GM12865 (cell line): ENCODE measurements at regions not wholly inside any gene's neighbourhood (a gene's known extent, or its start where the extent isn't known, plus 50 kb on each side); places are given as distances from the start of the nearest gene placed in this dataset.

Experiments used
- DNase-seq: peaks from one replicate; pipeline ENCODE4 v3.0.0; 2010; ENCODE audit warnings: low read depth
- H3K4me3 ChIP-seq: 2 replicates; pipeline ENCODE4 v1.5.1; 2011; ENCODE audit warnings: mild to moderate bottlenecking, low read depth, low read length, control low read depth
- TF ChIP-seq, protein P1 (sequence below): IDR thresholded peaks from 2 replicates; pipeline ENCODE4 v1.5.1; 2011; ENCODE audit warnings: low read length, control low read depth, low read depth, inconsistent platforms; ENCODE audit not compliant: insufficient read depth; ENCODE audit errors: missing control alignments

DNA sequence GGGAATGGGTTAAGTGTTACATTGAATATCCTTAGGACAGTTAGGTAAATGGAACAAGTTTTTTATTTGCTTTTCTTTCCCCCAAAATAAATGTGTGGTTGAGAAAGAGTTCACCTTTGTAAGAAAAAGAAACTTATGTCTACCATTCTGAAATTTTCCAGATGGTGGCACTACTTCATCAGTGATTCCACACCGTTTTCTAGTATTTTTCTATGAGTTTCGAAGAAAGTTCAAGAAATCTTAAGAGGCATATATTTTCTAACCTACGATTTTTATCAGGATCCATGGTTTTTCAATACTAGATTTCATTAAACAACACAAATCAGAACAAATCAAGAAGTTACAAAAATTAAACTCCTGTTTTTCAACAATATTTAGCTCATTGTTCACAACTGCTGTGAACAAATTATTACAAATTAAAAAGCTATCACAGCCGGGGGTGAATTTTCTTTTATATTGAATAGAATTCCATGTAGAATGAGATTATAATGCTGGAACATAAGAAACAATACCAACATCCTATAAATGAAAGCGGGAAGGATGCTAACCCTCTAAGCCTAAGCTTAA is 163.1 kb upstream of the NPVF start:
- no peak overlapping the region for H3K4me3 ChIP-seq
- DNase-seq: no peak
- TF ChIP-seq, protein P1, sequence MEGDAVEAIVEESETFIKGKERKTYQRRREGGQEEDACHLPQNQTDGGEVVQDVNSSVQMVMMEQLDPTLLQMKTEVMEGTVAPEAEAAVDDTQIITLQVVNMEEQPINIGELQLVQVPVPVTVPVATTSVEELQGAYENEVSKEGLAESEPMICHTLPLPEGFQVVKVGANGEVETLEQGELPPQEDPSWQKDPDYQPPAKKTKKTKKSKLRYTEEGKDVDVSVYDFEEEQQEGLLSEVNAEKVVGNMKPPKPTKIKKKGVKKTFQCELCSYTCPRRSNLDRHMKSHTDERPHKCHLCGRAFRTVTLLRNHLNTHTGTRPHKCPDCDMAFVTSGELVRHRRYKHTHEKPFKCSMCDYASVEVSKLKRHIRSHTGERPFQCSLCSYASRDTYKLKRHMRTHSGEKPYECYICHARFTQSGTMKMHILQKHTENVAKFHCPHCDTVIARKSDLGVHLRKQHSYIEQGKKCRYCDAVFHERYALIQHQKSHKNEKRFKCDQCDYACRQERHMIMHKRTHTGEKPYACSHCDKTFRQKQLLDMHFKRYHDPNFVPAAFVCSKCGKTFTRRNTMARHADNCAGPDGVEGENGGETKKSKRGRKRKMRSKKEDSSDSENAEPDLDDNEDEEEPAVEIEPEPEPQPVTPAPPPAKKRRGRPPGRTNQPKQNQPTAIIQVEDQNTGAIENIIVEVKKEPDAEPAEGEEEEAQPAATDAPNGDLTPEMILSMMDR: peak; percentile 19

DNA sequence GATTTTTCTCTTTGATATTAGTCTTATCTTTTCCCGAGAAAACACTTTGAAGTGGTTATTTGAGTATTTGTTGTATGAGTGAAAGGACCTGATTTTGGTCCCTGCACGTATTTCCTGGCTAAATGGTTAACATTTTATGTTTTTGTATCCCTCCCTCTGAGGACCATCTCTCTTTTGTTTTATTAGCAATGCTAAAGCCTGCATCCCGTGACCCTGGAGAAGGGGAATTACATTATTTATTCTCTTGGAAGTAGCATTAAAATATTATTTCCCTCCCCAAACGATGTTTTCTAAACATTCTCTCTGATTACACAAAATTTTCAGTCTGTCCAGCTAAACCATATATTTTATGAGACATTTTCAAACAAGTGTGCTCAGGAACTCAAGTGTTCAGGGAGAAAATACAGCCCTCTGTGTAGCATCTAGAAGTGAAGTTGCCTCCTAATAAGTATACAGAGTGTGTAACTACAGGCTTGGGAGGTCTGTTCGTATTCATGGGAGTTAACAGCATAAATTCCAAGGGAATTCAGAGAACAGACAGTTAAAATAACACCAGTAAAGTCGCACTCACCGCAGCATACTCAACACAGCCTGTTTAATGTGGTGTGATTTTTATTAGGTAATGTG is 163.8 kb upstream of the NPVF start:
- no peak overlapping the region for H3K4me3 ChIP-seq
- DNase-seq: no peak
- TF ChIP-seq, protein P1: no peak

DNA sequence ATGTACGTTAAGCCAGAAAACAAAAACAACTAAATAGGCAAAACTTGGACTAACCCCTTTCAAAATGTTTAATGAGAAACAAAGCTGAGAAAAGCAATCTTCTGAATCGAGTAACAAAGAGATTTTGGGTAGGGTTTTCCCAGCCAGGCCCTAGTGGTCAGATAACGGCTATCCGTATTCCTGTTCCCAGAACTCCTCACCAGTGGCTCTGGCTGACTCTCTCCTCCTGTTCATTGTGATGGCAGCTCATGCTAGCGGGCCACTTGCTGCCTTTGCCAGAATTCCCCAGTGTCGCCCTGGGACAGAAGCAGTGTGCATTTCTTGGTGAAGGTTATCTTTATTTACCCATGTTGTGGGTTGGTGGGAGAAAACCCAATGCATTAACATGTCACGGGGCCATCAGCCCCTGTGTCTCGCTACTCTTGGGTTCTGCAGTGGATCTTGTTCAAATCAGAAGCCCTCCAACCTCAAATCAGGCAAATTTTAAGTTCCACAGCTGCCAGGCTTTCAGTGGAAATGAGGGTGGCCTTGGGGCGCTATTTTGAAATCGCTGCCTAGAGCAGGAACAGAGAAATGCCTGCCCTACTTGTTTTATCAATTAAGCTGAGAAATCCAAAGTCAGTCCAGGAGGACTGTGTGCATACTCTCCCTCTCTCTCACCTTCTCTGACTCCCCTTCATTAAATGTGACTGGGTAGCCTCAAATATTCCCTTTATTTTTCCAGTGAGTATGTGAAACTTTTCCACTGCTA is 164.5 kb upstream of the NPVF start:
- no peak overlapping the region for H3K4me3 ChIP-seq
- TF ChIP-seq, protein P1: no peak
- no peak for DNase-seq

DNA sequence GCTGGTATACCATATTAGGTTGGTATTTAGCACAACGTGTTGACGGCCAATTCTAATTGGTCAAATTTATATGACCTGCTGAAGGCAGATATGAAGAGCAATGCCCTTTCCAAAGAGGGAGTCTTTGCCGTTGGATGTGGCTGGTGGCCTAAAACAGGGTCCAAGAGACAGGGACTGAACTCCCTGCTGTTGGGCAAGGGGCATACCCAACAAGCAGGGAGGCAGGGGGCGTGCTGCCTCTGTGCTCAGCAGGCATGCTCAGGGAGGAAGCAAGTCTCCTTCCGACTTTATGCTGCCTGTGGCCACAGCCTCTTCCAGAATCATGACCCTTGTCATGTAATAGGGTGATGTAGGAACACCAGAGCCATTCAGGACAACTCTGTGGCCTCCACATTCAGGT is 167.7 kb upstream of the NPVF start:
- TF ChIP-seq, protein P1: no peak
- no peak overlapping the region for H3K4me3 ChIP-seq
- no peak for DNase-seq

DNA sequence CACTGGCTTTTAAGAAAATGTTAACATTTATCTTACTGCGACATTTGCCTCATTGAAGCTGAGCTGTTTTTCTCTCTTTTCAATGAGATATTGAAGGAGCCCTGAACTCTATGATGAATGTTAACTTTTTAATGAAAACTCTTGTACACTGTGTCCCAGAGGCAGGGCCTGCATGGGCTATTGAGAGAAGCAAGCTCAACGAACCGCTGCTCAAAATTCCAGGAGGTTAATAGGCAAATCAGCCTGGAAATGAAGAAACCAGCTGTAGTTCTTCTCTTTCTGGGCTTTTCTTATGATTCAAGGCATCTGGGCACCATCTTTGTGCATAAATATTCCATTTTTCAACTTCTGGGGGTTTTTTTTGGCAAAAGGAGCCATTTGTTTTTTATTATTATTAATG is 168.4 kb upstream of the NPVF start:
- no peak overlapping the region for H3K4me3 ChIP-seq
- TF ChIP-seq, protein P1: no peak
- no peak for DNase-seq

DNA sequence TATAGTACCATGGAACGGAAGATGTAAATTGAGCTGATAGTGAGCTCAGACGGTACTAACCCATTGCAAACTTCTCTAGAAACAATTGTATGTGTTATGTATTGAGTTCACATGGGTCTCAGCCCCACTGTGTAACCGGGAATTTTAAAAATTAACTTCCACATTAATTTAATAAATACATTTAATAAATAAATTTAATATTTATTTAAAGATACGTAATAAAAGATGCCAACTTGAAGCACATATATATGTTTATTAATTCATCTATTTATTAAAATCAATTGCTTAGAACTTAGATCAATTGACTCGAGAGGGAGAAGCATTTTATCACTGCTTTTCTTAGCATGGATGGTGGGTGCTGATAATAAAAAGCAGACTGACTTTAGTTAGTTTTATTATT is 170.1 kb upstream of the NPVF start:
- TF ChIP-seq, protein P1: no peak
- no peak overlapping the region for H3K4me3 ChIP-seq
- DNase-seq: no peak
